GM10248 (cell line): ENCODE measurements at regions not wholly inside any gene's neighbourhood (a gene's known extent, or its start where the extent isn't known, plus 50 kb on each side); places are given as distances from the start of the nearest gene placed in this dataset.

Experiments used
- CTCF ChIA-PET: fragments of 300-600 bp; sonication (Branson Sonifier 250); formaldehyde crosslinking; extraction: SDS; loops from one replicate; lab custom pipeline; 2021; ENCODE audit warnings: antibody characterized with exemption; lab: Yijun Ruan, JAX
- POLR2A ChIA-PET: fragments of 350-650 bp; sonication (Branson Sonifier 250); formaldehyde crosslinking; extraction: SDS; loops from one replicate; lab custom pipeline; 2020; ENCODE audit warnings: antibody characterized with exemption; lab: Yijun Ruan, JAX
- DNase-seq: peaks from one replicate; pipeline ENCODE4 v3.0.0; 2012; ENCODE audit errors: extremely low spot score
- TF ChIP-seq, protein P1 (sequence below): IDR thresholded peaks from 2 replicates; pipeline ENCODE4 v1.5.1; 2012; ENCODE audit warnings: mild to moderate bottlenecking, low read depth; ENCODE audit errors: extremely low read depth, missing control alignments, control extremely low read depth

- CTCF ChIA-PET, result interaction anchor here (0.6 to 2.2 kb wide), 27 partner anchors 9 to 1343 kb away, joined by 3 to 17 read pairs (median 3); partner anchors contain the start of gene HDAC9
- DNase-seq, result peak; percentile 31
- POLR2A ChIA-PET, result no interaction called here
- TF ChIP-seq, protein P1, sequence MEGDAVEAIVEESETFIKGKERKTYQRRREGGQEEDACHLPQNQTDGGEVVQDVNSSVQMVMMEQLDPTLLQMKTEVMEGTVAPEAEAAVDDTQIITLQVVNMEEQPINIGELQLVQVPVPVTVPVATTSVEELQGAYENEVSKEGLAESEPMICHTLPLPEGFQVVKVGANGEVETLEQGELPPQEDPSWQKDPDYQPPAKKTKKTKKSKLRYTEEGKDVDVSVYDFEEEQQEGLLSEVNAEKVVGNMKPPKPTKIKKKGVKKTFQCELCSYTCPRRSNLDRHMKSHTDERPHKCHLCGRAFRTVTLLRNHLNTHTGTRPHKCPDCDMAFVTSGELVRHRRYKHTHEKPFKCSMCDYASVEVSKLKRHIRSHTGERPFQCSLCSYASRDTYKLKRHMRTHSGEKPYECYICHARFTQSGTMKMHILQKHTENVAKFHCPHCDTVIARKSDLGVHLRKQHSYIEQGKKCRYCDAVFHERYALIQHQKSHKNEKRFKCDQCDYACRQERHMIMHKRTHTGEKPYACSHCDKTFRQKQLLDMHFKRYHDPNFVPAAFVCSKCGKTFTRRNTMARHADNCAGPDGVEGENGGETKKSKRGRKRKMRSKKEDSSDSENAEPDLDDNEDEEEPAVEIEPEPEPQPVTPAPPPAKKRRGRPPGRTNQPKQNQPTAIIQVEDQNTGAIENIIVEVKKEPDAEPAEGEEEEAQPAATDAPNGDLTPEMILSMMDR, result peak; percentile 53
Observed at GRCh38 chr7:18356191-18356645, 139.3 kb upstream of the HDAC9 start.

DNA sequence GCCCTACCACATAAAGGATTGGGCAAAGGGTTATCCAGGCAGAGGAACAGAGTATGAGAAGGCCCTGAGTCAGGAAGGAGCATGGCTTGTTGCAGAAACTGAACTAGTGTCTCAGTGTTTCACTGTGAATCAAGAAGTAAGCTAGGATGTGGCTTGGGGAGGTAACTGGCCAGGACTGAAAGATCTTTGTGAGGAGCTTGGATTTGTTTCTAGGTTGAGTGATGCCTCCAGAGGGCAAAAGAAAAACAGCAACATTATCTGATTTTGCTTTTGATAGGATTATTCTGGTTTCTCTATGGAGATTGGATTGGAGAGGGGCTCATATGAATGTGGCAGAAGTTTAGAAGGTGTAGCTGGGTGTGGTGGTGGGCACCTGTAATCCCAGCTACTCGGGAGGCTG lies 137.9 kb upstream of the HDAC9 start:
- peak; percentile 9 for DNase-seq
- CTCF ChIA-PET, result interaction anchor here (0.9 to 2.6 kb wide), 20 partner anchors 9 to 677 kb away, joined by 3 to 17 read pairs (median 4); partner anchors contain the start of gene HDAC9
- POLR2A ChIA-PET, result no interaction called here
- TF ChIP-seq, protein P1, result no peak

DNA sequence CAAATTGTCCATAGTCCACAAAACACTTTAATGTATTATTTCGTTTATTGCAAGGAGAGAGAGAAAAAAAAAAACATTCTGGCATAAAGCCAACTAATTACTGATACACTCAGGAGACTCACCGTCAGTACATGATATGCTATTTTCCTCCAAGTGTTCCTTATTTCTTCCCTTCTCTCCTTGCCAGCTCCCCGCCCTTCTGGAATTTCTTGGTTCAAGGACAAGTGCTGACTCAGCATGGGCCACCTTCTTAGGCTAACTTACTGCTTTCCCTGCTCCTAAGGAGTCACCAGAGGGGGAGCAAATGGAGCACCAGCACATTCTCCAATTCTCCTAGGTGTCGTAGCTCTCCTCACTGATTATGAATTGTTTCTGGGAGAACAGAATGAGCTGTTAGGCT lies 133.8 kb upstream of the HDAC9 start:
- CTCF ChIA-PET, result interaction anchor here (1.4 to 2.5 kb wide), 2 partner anchors 9 to 11 kb away, joined by 3 to 14 read pairs; no protein-coding TSS in a partner anchor
- POLR2A ChIA-PET, result no interaction called here
- TF ChIP-seq, protein P1, result no peak
- no peak for DNase-seq

GRCh38 chr7:18363751-18364380 lies 131.7 kb upstream of the HDAC9 start:
- CTCF ChIA-PET, result interaction anchor here (0.8 to 2.0 kb wide), 4 partner anchors 11 to 306 kb away, joined by 3 to 7 read pairs (median 4); no protein-coding TSS in a partner anchor
- TF ChIP-seq, protein P1, result no peak
- no peak for DNase-seq
- POLR2A ChIA-PET, result no interaction called here

DNA sequence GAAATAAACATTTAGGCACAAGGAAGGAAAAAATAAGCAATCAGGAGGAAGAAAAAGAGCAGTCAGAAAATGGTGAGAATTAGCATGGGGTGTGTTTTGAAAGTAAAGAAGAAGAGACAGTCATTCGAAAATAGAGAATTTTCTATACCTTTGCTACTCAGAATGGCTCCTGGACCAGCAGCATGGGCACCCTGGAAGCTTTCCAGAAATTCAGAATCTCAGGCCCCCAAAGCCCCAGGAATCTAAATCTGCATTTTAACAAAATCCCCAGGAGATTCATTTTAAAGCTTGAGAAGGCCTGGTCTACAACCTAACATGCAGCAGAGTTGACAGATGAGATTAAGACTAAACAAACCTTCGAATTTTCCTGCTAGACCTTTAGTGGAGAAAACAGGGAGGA lies 131.2 kb upstream of the HDAC9 start:
- no peak for DNase-seq
- TF ChIP-seq, protein P1, result no peak
- CTCF ChIA-PET, result interaction anchor here (0.8 to 2.0 kb wide), 7 partner anchors 10 to 306 kb away, joined by 3 to 7 read pairs (median 3); no protein-coding TSS in a partner anchor
- POLR2A ChIA-PET, result no interaction called here

GRCh38 chr7:18366394-18366793 lies 129.2 kb upstream of the HDAC9 start:
- POLR2A ChIA-PET, result no interaction called here
- no peak for DNase-seq
- CTCF ChIA-PET, result interaction anchor here (1.6 kb wide), 1 partner anchor 9 kb away, joined by 7 read pairs; no protein-coding TSS in a partner anchor
- TF ChIP-seq, protein P1, result no peak
